ENCODE measurements at regions not wholly inside any gene's neighbourhood (a gene's known extent, or its start where the extent isn't known, plus 50 kb on each side); places are given as distances from the start of the nearest gene placed in this dataset.

DNA sequence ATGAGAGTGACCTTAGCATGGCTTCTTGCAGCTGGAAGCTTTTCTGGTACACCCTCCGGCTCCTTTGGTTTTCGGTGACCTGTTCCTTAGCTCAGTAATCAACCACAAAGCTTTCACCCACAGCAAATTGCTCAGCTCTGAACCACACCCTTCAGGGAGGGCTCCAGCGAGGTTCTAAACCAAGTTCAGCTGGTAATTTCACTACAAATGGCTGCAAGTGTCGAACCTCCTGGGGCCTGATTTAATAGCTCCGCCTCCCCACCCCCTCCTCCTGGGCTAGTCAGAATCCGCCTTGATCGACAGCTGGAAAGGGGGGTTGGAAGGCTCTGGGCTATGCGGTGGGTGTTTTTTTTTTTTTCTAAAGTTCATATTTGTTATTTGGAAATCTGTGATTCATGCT lies 150.9 kb upstream of the MCTP2 start:
- Mint-ChIP-seq H3K9me3 (no peaks in the 10 kb centered on the region), H3K27me3 (peaks cover 4% of the 10 kb centered on the region), H3K4me1 (no peaks in the 10 kb centered on the region), H3K36me3 (no peaks in the 10 kb centered on the region), H3K4me3 (no peak overlapping the region), H3K27ac (no peak overlapping the region)
- no peak for DNase-seq

DNA sequence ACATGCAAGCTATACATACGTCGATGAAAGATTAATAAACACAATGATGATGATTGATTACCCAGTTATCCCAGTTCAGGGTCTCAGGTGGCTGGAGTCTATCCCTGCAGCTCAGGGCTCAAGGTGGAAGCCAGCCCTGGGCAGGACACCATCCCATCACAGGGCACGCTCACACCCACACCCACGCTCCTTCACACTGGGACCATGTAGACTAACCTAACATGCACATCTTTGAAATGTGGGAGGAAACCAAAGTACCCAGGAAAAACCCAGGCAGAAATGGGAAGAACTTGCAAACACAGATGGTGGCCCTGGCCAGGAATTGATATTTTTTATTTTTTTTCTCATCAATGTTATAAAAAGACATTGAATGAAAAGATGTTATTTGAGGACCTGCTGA lies 151.4 kb upstream of the MCTP2 start:
- DNase-seq: no peak
- Mint-ChIP-seq H3K9me3 (no peaks in the 10 kb centered on the region), H3K27me3 (peaks cover 4% of the 10 kb centered on the region), H3K27ac (no peak overlapping the region), H3K4me1 (no peaks in the 10 kb centered on the region), H3K4me3 (no peak overlapping the region), H3K36me3 (no peaks in the 10 kb centered on the region)

DNA sequence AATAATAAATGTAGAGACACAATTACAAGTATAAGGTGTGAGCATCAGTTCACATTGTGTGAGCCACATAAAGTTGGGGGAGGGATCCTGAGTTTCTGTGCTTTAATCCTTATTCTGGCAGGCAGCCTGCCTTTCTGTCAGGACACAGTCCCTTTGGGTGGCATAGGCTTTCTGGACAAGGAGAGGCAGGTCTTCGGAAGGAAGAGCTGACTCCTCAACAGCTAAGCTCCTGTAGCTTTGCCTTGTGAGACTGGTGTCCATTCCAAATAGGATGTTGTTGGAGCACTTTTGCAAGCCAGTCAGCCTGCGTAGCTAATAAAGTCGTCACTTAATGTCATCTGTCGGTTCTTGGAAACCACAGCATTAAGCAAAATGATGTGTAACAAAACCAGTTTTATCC lies 151.9 kb upstream of the MCTP2 start:
- H3K9me3 Mint-ChIP-seq: no peaks in the 10 kb centered on the region
- DNase-seq: no peak
- H3K36me3 Mint-ChIP-seq: no peaks in the 10 kb centered on the region
- no peak overlapping the region for H3K27ac Mint-ChIP-seq
- H3K4me3 Mint-ChIP-seq: no peak overlapping the region
- H3K4me1 Mint-ChIP-seq: no peaks in the 10 kb centered on the region
- H3K27me3 Mint-ChIP-seq: peaks cover 4% of the 10 kb centered on the region

GRCh38 chr15:94077938-94078337 lies 153.4 kb upstream of the MCTP2 start:
- Mint-ChIP-seq H3K36me3 (no peaks in the 10 kb centered on the region), H3K4me3 (no peak overlapping the region), H3K27me3 (peaks cover 4% of the 10 kb centered on the region), H3K27ac (no peak overlapping the region), H3K4me1 (no peaks in the 10 kb centered on the region), H3K9me3 (no peaks in the 10 kb centered on the region)
- DNase-seq: no peak

DNA sequence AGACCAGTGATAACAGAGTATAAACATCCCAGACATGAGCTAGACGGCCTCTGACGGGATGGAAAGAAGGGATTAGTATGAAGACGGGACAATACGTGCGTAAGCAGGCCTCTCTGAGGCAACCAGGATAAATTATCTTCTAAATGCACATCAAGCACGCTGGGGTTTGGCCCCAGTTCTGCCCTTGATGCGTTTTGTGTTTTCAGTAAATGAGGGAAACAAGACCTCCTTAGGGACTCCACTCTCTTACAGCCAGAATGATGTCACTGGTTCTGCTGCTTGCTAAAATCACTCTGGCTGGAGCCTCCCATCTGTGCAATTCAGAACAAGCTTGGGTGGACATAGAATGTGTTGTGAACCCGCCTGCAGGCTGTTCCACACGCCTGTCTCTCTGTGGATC lies 156.0 kb upstream of the MCTP2 start:
- Mint-ChIP-seq H3K9me3 (no peaks in the 10 kb centered on the region), H3K27me3 (no peaks in the 10 kb centered on the region), H3K4me1 (no peaks in the 10 kb centered on the region), H3K4me3 (no peak overlapping the region), H3K36me3 (no peaks in the 10 kb centered on the region), H3K27ac (no peak overlapping the region)
- DNase-seq: no peak

DNA sequence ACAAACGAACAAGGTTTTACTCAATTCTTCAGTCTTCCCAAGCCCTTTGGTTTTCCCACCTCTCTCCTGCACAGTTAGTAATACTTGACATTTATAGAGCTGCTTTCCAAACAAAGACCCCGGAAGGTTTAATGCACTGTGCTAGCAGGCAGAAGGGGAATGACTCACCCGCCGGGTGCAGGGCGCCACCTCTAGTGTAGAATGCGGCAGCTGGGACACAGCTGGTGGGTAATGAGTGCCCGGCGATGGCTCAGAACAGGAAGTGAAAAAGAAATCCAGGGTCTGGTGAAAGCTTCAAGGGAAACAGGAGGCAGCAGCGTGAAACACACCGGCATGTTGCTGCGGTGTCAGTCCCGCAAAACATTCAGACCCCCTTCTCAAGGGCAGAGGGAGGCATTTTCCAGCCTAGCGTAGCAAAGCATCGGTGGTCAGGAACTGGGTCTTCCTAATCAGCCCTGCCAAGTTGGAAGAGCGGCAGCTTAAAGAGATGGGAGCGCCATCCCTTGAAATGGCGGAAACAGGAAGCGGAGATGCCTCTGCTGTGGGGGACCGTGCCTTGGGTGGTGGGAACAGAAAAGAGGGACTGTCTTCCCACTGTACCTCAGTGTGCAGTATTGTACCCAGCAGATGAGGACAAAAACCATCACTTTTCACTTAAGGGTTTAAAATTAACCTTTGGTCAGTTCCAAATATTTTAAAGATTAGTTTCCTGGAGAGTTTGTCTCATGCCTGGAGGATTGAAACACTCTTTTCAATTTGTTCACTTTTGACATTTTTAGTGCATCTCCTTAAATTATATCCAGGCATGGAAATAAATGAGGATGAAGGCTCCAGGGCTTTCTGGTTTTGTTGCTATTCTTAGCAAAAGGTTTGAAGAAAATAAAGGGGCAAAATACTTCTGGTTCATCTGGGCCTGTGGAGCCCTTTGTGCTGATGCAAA lies 160.7 kb upstream of the MCTP2 start:
- H3K36me3 Mint-ChIP-seq: no peaks in the 10 kb centered on the region
- no peak overlapping the region for H3K4me3 Mint-ChIP-seq
- H3K4me1 Mint-ChIP-seq: no peaks in the 10 kb centered on the region
- H3K9me3 Mint-ChIP-seq: peaks cover 4% of the 10 kb centered on the region
- no peaks in the 10 kb centered on the region for H3K27me3 Mint-ChIP-seq
- no peak overlapping the region for H3K27ac Mint-ChIP-seq
- no peak for DNase-seq

DNA sequence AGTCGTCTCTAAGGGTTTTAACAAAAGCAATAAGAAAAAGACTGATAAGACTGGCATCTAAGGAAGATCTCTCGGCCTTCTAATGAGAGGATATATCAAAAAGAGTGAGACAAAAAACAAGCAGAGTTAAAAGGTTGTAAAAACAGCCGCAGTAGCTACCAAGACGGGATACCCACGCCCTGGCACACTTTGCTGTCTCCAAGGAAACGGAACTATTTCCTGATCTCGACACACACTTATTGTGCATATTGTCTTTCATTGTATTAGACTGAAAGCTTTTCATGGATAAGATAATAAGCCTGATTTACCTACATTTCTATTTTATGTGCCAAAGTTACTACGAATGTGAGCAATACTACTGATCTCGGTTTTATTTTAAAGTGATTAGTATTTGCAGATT lies 161.5 kb upstream of the MCTP2 start:
- H3K4me1 Mint-ChIP-seq: no peaks in the 10 kb centered on the region
- H3K27ac Mint-ChIP-seq: no peak overlapping the region
- no peak for DNase-seq
- no peak overlapping the region for H3K4me3 Mint-ChIP-seq
- H3K27me3 Mint-ChIP-seq: peaks cover 4% of the 10 kb centered on the region
- H3K36me3 Mint-ChIP-seq: no peaks in the 10 kb centered on the region
- peaks cover 4% of the 10 kb centered on the region for H3K9me3 Mint-ChIP-seq

DNA sequence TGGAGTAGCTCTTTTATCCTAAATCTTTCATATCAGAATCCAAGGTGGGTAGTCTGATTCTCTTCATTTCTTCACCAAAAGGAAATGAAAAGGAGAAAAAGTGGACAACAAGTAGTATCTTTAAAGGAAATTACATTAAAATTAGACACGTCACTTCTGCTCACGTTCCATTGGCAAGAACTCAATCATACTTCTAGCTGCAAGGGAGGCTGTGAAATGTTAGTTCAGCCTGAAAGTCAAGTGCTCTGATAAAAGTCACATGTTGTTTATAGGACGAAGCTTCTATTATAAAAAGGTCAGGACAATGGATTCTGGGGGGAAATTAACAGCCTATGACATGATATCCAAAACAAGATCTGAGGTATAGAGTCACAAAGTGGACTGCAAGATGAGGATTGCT lies 164.6 kb upstream of the MCTP2 start:
- Mint-ChIP-seq H3K4me1 (no peaks in the 10 kb centered on the region), H3K4me3 (no peak overlapping the region), H3K27me3 (peaks cover 4% of the 10 kb centered on the region), H3K27ac (no peak overlapping the region), H3K9me3 (peaks cover 4% of the 10 kb centered on the region), H3K36me3 (no peaks in the 10 kb centered on the region)
- DNase-seq: no peak

- Mint-ChIP-seq H3K4me3 (no peak overlapping the region), H3K27me3 (peaks cover 4% of the 10 kb centered on the region), H3K36me3 (no peaks in the 10 kb centered on the region), H3K27ac (no peak overlapping the region), H3K9me3 (peaks cover 4% of the 10 kb centered on the region), H3K4me1 (no peaks in the 10 kb centered on the region)
- DNase-seq: no peak
Observed at GRCh38 chr15:94066046-94066445, 165.3 kb upstream of the MCTP2 start.

DNA sequence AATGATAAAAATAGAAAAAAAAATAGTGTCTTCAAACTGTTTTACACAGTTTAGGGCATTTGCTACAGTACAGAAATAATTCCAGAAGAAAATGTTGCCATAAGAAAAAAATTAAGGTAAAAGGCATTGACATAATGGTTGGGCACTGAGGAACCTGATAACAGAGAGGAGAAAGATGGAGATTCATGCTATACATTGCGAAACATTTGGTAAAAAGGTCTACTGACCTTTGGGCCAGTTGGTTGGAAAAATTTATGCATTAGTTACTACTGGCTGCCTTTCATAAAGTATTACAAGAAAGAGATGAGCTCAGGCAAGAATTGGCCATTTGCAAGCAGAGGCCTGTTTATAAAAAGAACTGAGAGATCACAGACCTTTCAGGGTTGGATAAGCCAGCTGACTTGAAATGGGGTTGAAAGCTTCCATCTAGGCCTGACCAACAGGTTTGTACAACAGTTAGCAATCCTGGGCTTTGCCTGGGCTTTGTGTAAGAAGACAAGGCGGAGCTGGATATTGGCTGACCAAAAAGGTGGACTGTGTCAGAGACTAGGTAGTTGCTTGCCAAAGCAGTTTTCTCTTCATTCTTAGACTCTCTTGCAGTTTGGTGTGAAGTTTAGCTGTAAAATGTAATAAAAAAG lies 166.6 kb upstream of the MCTP2 start:
- no peak overlapping the region for H3K4me3 Mint-ChIP-seq
- peaks cover 4% of the 10 kb centered on the region for H3K27me3 Mint-ChIP-seq
- H3K36me3 Mint-ChIP-seq: no peaks in the 10 kb centered on the region
- H3K9me3 Mint-ChIP-seq: peaks cover 4% of the 10 kb centered on the region
- DNase-seq: no peak
- H3K4me1 Mint-ChIP-seq: no peaks in the 10 kb centered on the region
- H3K27ac Mint-ChIP-seq: no peak overlapping the region

- Mint-ChIP-seq H3K9me3 (no peaks in the 10 kb centered on the region), H3K27me3 (peaks cover 13% of the 10 kb centered on the region), H3K4me1 (no peaks in the 10 kb centered on the region), H3K27ac (no peak overlapping the region), H3K36me3 (no peaks in the 10 kb centered on the region), H3K4me3 (no peak overlapping the region)
- DNase-seq: no peak
Observed at GRCh38 chr15:94061041-94061440, 170.3 kb upstream of the MCTP2 start.

DNA sequence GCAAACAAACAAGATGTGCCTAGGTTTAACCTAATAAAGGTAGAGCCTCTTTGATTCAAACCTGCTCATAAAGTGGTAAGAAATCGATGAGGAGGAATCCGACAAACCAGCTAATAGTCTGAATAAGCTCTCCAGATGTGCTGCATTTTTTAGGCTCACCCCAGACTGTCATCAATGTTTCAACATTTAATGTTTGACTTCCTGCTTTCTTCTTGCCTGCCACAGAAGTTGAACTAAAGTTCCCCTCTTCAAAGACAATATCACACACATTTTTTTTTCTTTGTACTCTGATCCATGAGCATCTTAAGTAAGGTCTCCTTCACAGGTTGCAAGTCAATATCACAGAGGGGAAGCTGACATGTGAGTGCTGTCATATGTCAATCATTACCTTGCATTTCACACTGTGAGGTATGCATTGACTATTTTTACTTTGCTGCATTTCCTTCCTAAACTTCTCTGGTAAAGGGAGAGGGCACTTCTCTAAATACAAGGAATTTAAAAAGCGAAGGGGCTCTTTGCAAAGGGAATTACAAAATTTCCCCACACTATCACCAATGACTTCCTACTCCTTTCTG lies 172.3 kb upstream of the MCTP2 start:
- no peaks in the 10 kb centered on the region for H3K4me1 Mint-ChIP-seq
- no peak overlapping the region for H3K27ac Mint-ChIP-seq
- H3K4me3 Mint-ChIP-seq: no peak overlapping the region
- H3K9me3 Mint-ChIP-seq: peaks cover 1% of the 10 kb centered on the region
- DNase-seq: no peak
- H3K27me3 Mint-ChIP-seq: peaks cover 8% of the 10 kb centered on the region
- no peaks in the 10 kb centered on the region for H3K36me3 Mint-ChIP-seq

GRCh38 chr15:94057305-94057704 lies 174.1 kb upstream of the MCTP2 start:
- Mint-ChIP-seq H3K9me3 (peaks cover 1% of the 10 kb centered on the region), H3K27ac (no peak overlapping the region), H3K36me3 (no peaks in the 10 kb centered on the region), H3K4me1 (no peaks in the 10 kb centered on the region), H3K4me3 (no peak overlapping the region), H3K27me3 (peaks cover 8% of the 10 kb centered on the region)
- no peak for DNase-seq

DNA sequence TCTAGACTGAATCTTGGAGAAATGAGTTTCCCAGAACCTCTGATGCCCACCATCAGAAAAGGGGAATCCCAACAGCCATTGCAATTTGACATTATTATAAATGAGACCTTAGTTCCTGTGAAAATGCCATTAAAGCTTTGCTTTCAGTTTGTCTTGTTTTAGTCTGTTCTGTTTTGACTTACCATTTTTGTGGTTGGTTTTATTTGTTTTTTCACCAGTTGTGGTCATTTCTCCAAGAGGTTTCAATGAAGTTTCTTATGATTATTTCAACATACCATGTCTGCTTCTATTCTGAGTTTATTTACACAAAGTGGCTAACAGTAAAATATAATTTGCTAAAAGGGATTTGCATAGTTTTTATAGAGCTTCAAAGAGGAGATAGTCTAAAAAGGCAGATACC lies 175.0 kb upstream of the MCTP2 start:
- Mint-ChIP-seq H3K4me1 (no peaks in the 10 kb centered on the region), H3K27me3 (peaks cover 8% of the 10 kb centered on the region), H3K9me3 (peaks cover 1% of the 10 kb centered on the region), H3K4me3 (no peak overlapping the region), H3K36me3 (no peaks in the 10 kb centered on the region), H3K27ac (no peak overlapping the region)
- DNase-seq: no peak

DNA sequence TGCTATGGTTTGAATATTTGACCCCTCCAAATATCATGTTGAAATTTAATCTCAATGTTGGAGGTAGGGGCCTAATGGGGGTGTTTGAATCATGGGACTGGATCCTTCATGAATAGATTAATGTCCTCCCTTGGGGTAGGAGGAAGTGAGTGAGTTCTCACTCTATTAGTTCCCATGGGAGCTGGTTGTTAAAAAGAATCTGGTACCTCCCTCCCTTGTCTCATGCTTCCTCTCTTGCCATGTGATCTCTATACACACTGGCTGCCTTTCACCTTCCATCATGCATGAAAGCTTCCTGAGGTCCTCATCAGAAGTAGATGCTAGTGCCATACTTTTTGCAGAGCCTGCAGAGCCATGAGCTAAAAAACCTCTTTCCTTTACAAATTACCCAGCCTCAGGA lies 177.7 kb upstream of the MCTP2 start:
- Mint-ChIP-seq H3K4me1 (no peaks in the 10 kb centered on the region), H3K9me3 (peaks cover 1% of the 10 kb centered on the region), H3K36me3 (no peaks in the 10 kb centered on the region), H3K27me3 (peaks cover 8% of the 10 kb centered on the region), H3K4me3 (no peak overlapping the region), H3K27ac (no peak overlapping the region)
- DNase-seq: no peak

- H3K4me3 Mint-ChIP-seq: no peak overlapping the region
- no peaks in the 10 kb centered on the region for H3K4me1 Mint-ChIP-seq
- no peak overlapping the region for H3K27ac Mint-ChIP-seq
- no peaks in the 10 kb centered on the region for H3K36me3 Mint-ChIP-seq
- DNase-seq: no peak
- peaks cover 4% of the 10 kb centered on the region for H3K27me3 Mint-ChIP-seq
- H3K9me3 Mint-ChIP-seq: peaks cover 1% of the 10 kb centered on the region
Observed at GRCh38 chr15:94052711-94053110, 178.7 kb upstream of the MCTP2 start.

Data from activated naive CD8-positive, alpha-beta T cell treated with anti-CD3 and anti-CD28 coated beads for 36 hours (primary cell).